GM12878 (cell line): ENCODE measurements at regions not wholly inside any gene's neighbourhood (a gene's known extent, or its start where the extent isn't known, plus 50 kb on each side); places are given as distances from the start of the nearest gene placed in this dataset.

Experiments used
- ATAC-seq: fragments of 200-7000 bp; cut with Tn5 transposase; 3 replicates; pipeline ENCODE4 v1.9.1; 2020; ENCODE audit warnings: mild to moderate bottlenecking, moderate library complexity
- BruUV-seq: library from RNA; stranded (reverse); fragments of 400-500 nt; replicated peaks from 2 replicates; lab custom pipeline; 2021; lab: Mats Ljungman, UMichigan
- CTCF ChIA-PET: fragments of 300-600 bp; sonication (Branson Sonifier 250); formaldehyde crosslinking; extraction: SDS; loops from one replicate; lab custom pipeline; 2021; ENCODE audit warnings: inconsistent platforms; lab: Yijun Ruan, JAX
- POLR2A ChIA-PET: fragments of 350-600 bp; formaldehyde crosslinking; extraction: SDS; loops from one replicate; lab custom pipeline; 2021; ENCODE audit warnings: inconsistent platforms; lab: Charles Lee
- RAD21 ChIA-PET: fragments of 300-600 bp; sonication (Branson Sonifier 250); formaldehyde crosslinking; loops from one replicate; lab custom pipeline; 2023; ENCODE audit warnings: antibody characterized with exemption; ENCODE audit not compliant: unreplicated experiment; lab: Charles Lee
- SMC1A ChIA-PET: fragments of 300-600 bp; sonication (Branson Sonifier 250); formaldehyde crosslinking; loops from one replicate; lab custom pipeline; 2023; ENCODE audit not compliant: unreplicated experiment, uncharacterized antibody; lab: Charles Lee
- DNase-seq: peaks from one replicate; pipeline ENCODE4 v3.0.0-alpha.2; 2011; ENCODE audit warnings: low read depth, low spot score
- FAIRE-seq: peaks from 3 replicates; lab custom pipeline; 2011; peaks lifted over from hg19 to GRCh38; lab: Jason Lieb, UNC
- H2AFZ ChIP-seq: 2 replicates; pipeline ENCODE4 v1.6.0; 2011; ENCODE audit warnings: low read depth, low read length, control low read depth; ENCODE audit not compliant: control insufficient read depth
- H3K27ac ChIP-seq: 2 replicates; pipeline ENCODE4 v1.5.1; 2011; ENCODE audit warnings: control low read depth; ENCODE audit not compliant: control insufficient read depth, insufficient read depth
- H3K27me3 ChIP-seq, 2 experiments: replicated peaks in 1 of 2; 2 replicates each; pipeline versions ENCODE4 v1.6.0 to v1.6.1; 2011; ENCODE audit warnings: low read length in 1 of 2; ENCODE audit not compliant: control insufficient read depth in 2 of 2, insufficient read depth in 2 of 2
- H3K36me3 ChIP-seq, 2 experiments: 2 replicates each; pipeline ENCODE4 v1.5.1; 2011; ENCODE audit warnings: low read length in 1 of 2; ENCODE audit not compliant: control insufficient read depth in 2 of 2, insufficient read depth in 2 of 2
- H3K4me1 ChIP-seq: 2 replicates; pipeline ENCODE4 v1.6.1; 2011; ENCODE audit warnings: mild to moderate bottlenecking, low read length, moderate library complexity, mixed read lengths; ENCODE audit not compliant: control insufficient read depth, insufficient read depth
- H3K4me2 ChIP-seq: 2 replicates; pipeline ENCODE4 v1.6.0; 2011; ENCODE audit warnings: control low read depth; ENCODE audit not compliant: control insufficient read depth, insufficient read depth
- H3K4me3 ChIP-seq: fragments of 200-600 bp; sonication (generic); 2 replicates; pipeline ENCODE4 v1.5.1; 2016
- H3K79me2 ChIP-seq: 2 replicates; pipeline ENCODE4 v1.6.0; 2011; ENCODE audit warnings: low read length; ENCODE audit not compliant: control insufficient read depth, insufficient read depth
- H3K9ac ChIP-seq: 2 replicates; pipeline ENCODE4 v1.8.0; 2011; ENCODE audit warnings: low read length, control low read depth, mixed read lengths; ENCODE audit not compliant: control insufficient read depth, insufficient read depth
- H3K9me3 ChIP-seq: replicated peaks from 3 replicates; pipeline ENCODE4 v1.5.1; 2011; ENCODE audit warnings: mild to moderate bottlenecking, low read length; ENCODE audit not compliant: control insufficient read depth, insufficient read depth
- H4K20me1 ChIP-seq: 2 replicates; pipeline ENCODE4 v1.6.0; 2011; ENCODE audit not compliant: control insufficient read depth, insufficient read depth
- CBX5 ChIP-seq: sonication (generic); IDR thresholded peaks from 2 replicates; pipeline ENCODE4 v1.6.1; 2016; ENCODE audit warnings: low read depth, moderate library complexity, mild to moderate bottlenecking, inconsistent platforms
- ESRRA ChIP-seq: IDR thresholded peaks from 2 replicates; pipeline ENCODE4 v1.6.1; 2012; ENCODE audit warnings: mild to moderate bottlenecking, low read length, improper control_type of control experiment
- GATAD2B ChIP-seq: fragments of 450-650 bp; conservative IDR thresholded peaks from 2 replicates; pipeline ENCODE4 v1.6.1; 2017; ENCODE audit warnings: low read depth, mild to moderate bottlenecking, moderate library complexity
- HDGF ChIP-seq: fragments of 450-650 bp; IDR thresholded peaks from 2 replicates; pipeline ENCODE4 v1.6.1; 2016; ENCODE audit warnings: antibody characterized with exemption
- LARP7 ChIP-seq: fragments of 450-650 bp; IDR thresholded peaks from 2 replicates; pipeline ENCODE4 v1.6.1; 2017; ENCODE audit warnings: mild to moderate bottlenecking
- NFXL1 ChIP-seq: fragments of 450-650 bp; IDR thresholded peaks from 2 replicates; pipeline ENCODE4 v1.6.1; 2017; ENCODE audit warnings: antibody characterized with exemption, mild to moderate bottlenecking, borderline replicate concordance
- NR2C1 ChIP-seq: fragments of 450-650 bp; IDR thresholded peaks from 2 replicates; pipeline ENCODE4 v1.6.1; 2017; ENCODE audit warnings: antibody characterized with exemption, mild to moderate bottlenecking, moderate library complexity
- PML ChIP-seq: IDR thresholded peaks from 2 replicates; pipeline ENCODE4 v1.6.1; 2012; ENCODE audit warnings: low read length, inconsistent platforms
- RAD51 ChIP-seq: fragments of 450-650 bp; IDR thresholded peaks from 2 replicates; pipeline ENCODE4 v1.6.1; 2016; ENCODE audit warnings: moderate library complexity, mild to moderate bottlenecking, inconsistent platforms
- RBBP5 ChIP-seq: fragments of 200-600 bp; sonication (generic); conservative IDR thresholded peaks from 2 replicates; pipeline ENCODE4 v1.6.1; 2016
- RCOR1 ChIP-seq: conservative IDR thresholded peaks from 2 replicates; pipeline ENCODE4 v1.6.1; 2012; ENCODE audit warnings: low read depth, low read length, improper control_type of control experiment
- SMARCA5 ChIP-seq: fragments of 450-650 bp; IDR thresholded peaks from 2 replicates; pipeline ENCODE4 v1.6.1; 2017; ENCODE audit warnings: mild to moderate bottlenecking
- TBL1XR1 ChIP-seq: IDR thresholded peaks from 2 replicates; pipeline ENCODE4 v1.6.1; 2012; ENCODE audit warnings: low read depth, low read length, improper control_type of control experiment
- ZNF622 ChIP-seq: fragments of 450-650 bp; IDR thresholded peaks from 2 replicates; pipeline ENCODE4 v1.6.1; 2017; ENCODE audit warnings: mild to moderate bottlenecking, inconsistent platforms
- WGBS: methylation state at CpG from one replicate; pipeline ENCODE4 v1.1.6; 2016; ENCODE audit warnings: low lambda C conversion rate; ENCODE audit not compliant: insufficient replicate concordance, insufficient coverage; ENCODE audit errors: missing lambda C conversion rate; 5-methylcytosine and 5-hydroxymethylcytosine counted together
- in situ Hi-C: fragments of 300-500 bp; cut with MboI; formaldehyde crosslinking; loops from 9 replicates; pipeline ENCODE4 v1.14.3; 2018; ENCODE audit warnings: mixed read lengths
- intact Hi-C: fragments of 100-400 bp; cut with micrococcal nuclease; formaldehyde crosslinking; loops from one replicate; pipeline ENCODE4 v1.14.2; 2022; ENCODE audit not compliant: unreplicated experiment
- TF ChIP-seq, protein P1 (sequence below): IDR thresholded peaks from 2 replicates; pipeline ENCODE4 v1.6.1; 2012; ENCODE audit warnings: low read depth, low read length, improper control_type of control experiment
- TF ChIP-seq, protein P2 (sequence below): fragments of 450-650 bp; formaldehyde crosslinking; IDR thresholded peaks from 2 replicates; pipeline ENCODE4 v1.5.0; 2022; ENCODE audit warnings: mild to moderate bottlenecking, missing genetic modification characterization

DNA sequence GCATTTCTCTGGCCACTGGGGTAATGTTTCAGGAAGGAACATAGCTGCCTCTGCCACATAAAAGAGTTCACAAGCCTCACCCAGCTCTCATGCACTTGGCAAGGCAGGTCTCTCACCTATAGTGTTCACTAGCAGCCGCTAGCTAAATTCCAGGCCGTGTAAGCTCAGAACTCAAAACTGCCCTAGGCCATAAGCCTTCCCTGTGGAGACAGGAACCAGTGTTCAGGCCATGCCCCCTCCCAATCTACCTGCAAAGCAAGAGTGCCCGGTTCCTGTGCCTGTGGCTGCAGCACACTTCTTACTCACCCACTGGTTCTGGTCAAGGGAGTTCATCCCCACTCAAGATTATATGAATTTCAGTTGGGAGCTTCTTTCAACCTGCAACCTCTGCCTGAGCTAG lies 60.7 kb upstream of the ZNF169 start:
- no peak for TF ChIP-seq GATAD2B
- no peak for TF ChIP-seq TBL1XR1
- no peak for TF ChIP-seq RAD51
- TF ChIP-seq HDGF = no peak
- TF ChIP-seq PML = no peak
- no peak for TF ChIP-seq RBBP5
- TF ChIP-seq, all 136 proteins: peak for 0
- Histone ChIP-seq H3K9ac (no peak overlapping the region), H3K4me1 (no peaks in the 10 kb centered on the region), H3K4me3 (no peak overlapping the region), H2AFZ (no peak overlapping the region), H4K20me1 (no peaks in the 10 kb centered on the region), H3K79me2 (no peaks in the 10 kb centered on the region), H3K27me3 (no peaks in the 10 kb centered on the region), H3K27ac (no peak overlapping the region), H3K36me3 (no peaks in the 10 kb centered on the region), H3K9me3 (peaks cover 2% of the 10 kb centered on the region; the same call in 1 of the 3 replicates), H3K4me2 (no peak overlapping the region)
- CTCF ChIA-PET = interaction anchor here (1.6 kb wide), 1 partner anchor 15 kb away, joined by 4 read pairs; no protein-coding TSS in a partner anchor
- RAD21 ChIA-PET = no interaction called here
- SMC1A ChIA-PET = no interaction called here
- DNase-seq = no peak
- ATAC-seq = no peak
- POLR2A ChIA-PET = no interaction called here
- 94% methylated on average over 3 of the region's 3 CpGs for WGBS
- intact Hi-C loops = no loop called here
- no peak for FAIRE-seq
- no TSS peak for BruUV-seq
- in situ Hi-C loops = no loop called here

DNA sequence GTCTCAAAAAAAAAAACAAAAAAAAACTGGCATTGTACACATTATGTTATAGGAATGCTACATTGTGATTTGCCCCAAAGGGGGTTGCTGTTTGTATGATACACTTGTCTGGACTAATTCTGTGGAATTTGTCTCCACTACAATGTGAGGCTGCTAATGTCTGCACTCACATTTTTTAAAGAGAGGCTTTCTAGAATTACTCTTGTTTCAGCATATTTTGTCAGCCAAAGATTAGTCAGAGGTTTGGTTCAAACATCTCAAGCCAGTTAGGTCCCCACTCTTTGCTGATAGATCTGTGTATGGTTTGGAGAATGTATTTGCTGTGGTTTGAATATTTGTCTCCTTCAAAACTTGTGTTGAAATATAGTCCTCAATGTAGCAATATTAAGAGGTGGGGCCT lies 59.3 kb upstream of the ZNF169 start:
- in situ Hi-C loops = no loop called here
- no peak overlapping the region for H3K9ac ChIP-seq
- H3K79me2 ChIP-seq = no peaks in the 10 kb centered on the region
- ChIA-PET RAD21 (no interaction called here), POLR2A (no interaction called here), CTCF (interaction anchor here (1.6 kb wide), 1 partner anchor 14 kb away, joined by 4 read pairs; no protein-coding TSS in a partner anchor), SMC1A (no interaction called here)
- no peak overlapping the region for H2AFZ ChIP-seq
- no peak for FAIRE-seq
- H3K27ac ChIP-seq = no peak overlapping the region
- peaks cover 2% of the 10 kb centered on the region; the same call in 1 of the 3 replicates for H3K9me3 ChIP-seq
- no peak for DNase-seq
- ATAC-seq = no peak
- TF ChIP-seq NR2C1 (no peak), NFXL1 (no peak), CBX5 (no peak), TBL1XR1 (no peak), LARP7 (no peak), SMARCA5 (no peak), ZNF622 (no peak), ESRRA (no peak), RCOR1 (no peak)
- TF ChIP-seq, protein P1, sequence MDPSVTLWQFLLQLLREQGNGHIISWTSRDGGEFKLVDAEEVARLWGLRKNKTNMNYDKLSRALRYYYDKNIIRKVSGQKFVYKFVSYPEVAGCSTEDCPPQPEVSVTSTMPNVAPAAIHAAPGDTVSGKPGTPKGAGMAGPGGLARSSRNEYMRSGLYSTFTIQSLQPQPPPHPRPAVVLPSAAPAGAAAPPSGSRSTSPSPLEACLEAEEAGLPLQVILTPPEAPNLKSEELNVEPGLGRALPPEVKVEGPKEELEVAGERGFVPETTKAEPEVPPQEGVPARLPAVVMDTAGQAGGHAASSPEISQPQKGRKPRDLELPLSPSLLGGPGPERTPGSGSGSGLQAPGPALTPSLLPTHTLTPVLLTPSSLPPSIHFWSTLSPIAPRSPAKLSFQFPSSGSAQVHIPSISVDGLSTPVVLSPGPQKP = no peak
- TF ChIP-seq, protein P2, sequence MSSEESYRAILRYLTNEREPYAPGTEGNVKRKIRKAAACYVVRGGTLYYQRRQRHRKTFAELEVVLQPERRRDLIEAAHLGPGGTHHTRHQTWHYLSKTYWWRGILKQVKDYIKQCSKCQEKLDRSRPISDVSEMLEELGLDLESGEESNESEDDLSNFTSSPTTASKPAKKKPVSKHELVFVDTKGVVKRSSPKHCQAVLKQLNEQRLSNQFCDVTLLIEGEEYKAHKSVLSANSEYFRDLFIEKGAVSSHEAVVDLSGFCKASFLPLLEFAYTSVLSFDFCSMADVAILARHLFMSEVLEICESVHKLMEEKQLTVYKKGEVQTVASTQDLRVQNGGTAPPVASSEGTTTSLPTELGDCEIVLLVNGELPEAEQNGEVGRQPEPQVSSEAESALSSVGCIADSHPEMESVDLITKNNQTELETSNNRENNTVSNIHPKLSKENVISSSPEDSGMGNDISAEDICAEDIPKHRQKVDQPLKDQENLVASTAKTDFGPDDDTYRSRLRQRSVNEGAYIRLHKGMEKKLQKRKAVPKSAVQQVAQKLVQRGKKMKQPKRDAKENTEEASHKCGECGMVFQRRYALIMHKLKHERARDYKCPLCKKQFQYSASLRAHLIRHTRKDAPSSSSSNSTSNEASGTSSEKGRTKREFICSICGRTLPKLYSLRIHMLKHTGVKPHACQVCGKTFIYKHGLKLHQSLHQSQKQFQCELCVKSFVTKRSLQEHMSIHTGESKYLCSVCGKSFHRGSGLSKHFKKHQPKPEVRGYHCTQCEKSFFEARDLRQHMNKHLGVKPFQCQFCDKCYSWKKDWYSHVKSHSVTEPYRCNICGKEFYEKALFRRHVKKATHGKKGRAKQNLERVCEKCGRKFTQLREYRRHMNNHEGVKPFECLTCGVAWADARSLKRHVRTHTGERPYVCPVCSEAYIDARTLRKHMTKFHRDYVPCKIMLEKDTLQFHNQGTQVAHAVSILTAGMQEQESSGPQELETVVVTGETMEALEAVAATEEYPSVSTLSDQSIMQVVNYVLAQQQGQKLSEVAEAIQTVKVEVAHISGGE (CRISPR knock-in tag) = no peak
- intact Hi-C loops = no loop called here
- H3K4me1 ChIP-seq = no peaks in the 10 kb centered on the region
- H3K27me3 ChIP-seq = no peaks in the 10 kb centered on the region
- no peak overlapping the region for H3K4me2 ChIP-seq
- H3K4me3 ChIP-seq = no peak overlapping the region
- no peaks in the 10 kb centered on the region for H3K36me3 ChIP-seq
- H4K20me1 ChIP-seq = no peaks in the 10 kb centered on the region
- BruUV-seq = no TSS peak
